ENCODE measurements at regions not wholly inside any gene's neighbourhood (a gene's known extent, or its start where the extent isn't known, plus 50 kb on each side); places are given as distances from the start of the nearest gene placed in this dataset.

- no peak overlapping the region for H3K27ac ChIP-seq (ENCODE audit: low read depth, low read length)
- TF ChIP-seq, protein P1, sequence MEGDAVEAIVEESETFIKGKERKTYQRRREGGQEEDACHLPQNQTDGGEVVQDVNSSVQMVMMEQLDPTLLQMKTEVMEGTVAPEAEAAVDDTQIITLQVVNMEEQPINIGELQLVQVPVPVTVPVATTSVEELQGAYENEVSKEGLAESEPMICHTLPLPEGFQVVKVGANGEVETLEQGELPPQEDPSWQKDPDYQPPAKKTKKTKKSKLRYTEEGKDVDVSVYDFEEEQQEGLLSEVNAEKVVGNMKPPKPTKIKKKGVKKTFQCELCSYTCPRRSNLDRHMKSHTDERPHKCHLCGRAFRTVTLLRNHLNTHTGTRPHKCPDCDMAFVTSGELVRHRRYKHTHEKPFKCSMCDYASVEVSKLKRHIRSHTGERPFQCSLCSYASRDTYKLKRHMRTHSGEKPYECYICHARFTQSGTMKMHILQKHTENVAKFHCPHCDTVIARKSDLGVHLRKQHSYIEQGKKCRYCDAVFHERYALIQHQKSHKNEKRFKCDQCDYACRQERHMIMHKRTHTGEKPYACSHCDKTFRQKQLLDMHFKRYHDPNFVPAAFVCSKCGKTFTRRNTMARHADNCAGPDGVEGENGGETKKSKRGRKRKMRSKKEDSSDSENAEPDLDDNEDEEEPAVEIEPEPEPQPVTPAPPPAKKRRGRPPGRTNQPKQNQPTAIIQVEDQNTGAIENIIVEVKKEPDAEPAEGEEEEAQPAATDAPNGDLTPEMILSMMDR (IDR thresholded peaks at IDR 0.05; ENCODE audit: insufficient read depth, low read length, poor library complexity, severe bottlenecking), result no peak
- no peak for TF ChIP-seq EZH2phosphoT487 (conservative IDR thresholded peaks at IDR 0.05; ENCODE audit: low read length)
- H3K9me3 ChIP-seq (ENCODE audit: insufficient read depth, low read length), result no peaks in the 10 kb centered on the region
- no peak overlapping the region for H2AFZ ChIP-seq (ENCODE audit: low read depth, low read length, severe bottlenecking)
- no peaks in the 10 kb centered on the region for H3K27me3 ChIP-seq (ENCODE audit: low read length)
- H3K9ac ChIP-seq (ENCODE audit: low read length), result no peak overlapping the region
- H3F3A ChIP-seq (ENCODE audit: insufficient read depth), result no peaks in the 10 kb centered on the region
- no peak overlapping the region for H3K4me3 ChIP-seq (ENCODE audit: insufficient read depth, low read length, poor library complexity, severe bottlenecking)
- no peaks in the 10 kb centered on the region for H4K20me1 ChIP-seq (ENCODE audit: low read depth, low read length)
- H3K36me3 ChIP-seq (ENCODE audit: low read length), result no peaks in the 10 kb centered on the region
- no peaks in the 10 kb centered on the region for H3K9me2 ChIP-seq (replicated peaks; ENCODE audit: insufficient read depth, low read length)
- H3K79me2 ChIP-seq (ENCODE audit: insufficient read depth, low read length), result no peaks in the 10 kb centered on the region
- no peak overlapping the region for H3K4me2 ChIP-seq (ENCODE audit: low read depth, low read length, poor library complexity, severe bottlenecking)
Measured at GRCh38 chr4:24443200-24443599, 141.2 kb downstream of the DHX15 start.

- H3K9me3 ChIP-seq (ENCODE audit: insufficient read depth, low read length), result no peaks in the 10 kb centered on the region
- no peaks in the 10 kb centered on the region for H3K79me2 ChIP-seq (ENCODE audit: insufficient read depth, low read length)
- TF ChIP-seq, protein P1 (IDR thresholded peaks at IDR 0.05; ENCODE audit: insufficient read depth, low read length, poor library complexity, severe bottlenecking), result no peak
- TF ChIP-seq EZH2phosphoT487 (conservative IDR thresholded peaks at IDR 0.05; ENCODE audit: low read length), result no peak
- H3K36me3 ChIP-seq (ENCODE audit: low read length), result no peaks in the 10 kb centered on the region
- no peaks in the 10 kb centered on the region for H4K20me1 ChIP-seq (ENCODE audit: low read depth, low read length)
- no peak overlapping the region for H3K9ac ChIP-seq (ENCODE audit: low read length)
- H3K9me2 ChIP-seq (replicated peaks; ENCODE audit: insufficient read depth, low read length), result no peaks in the 10 kb centered on the region
- H3F3A ChIP-seq (ENCODE audit: insufficient read depth), result no peaks in the 10 kb centered on the region
- no peak overlapping the region for H2AFZ ChIP-seq (ENCODE audit: low read depth, low read length, severe bottlenecking)
- H3K4me3 ChIP-seq (ENCODE audit: insufficient read depth, low read length, poor library complexity, severe bottlenecking), result no peak overlapping the region
- no peaks in the 10 kb centered on the region for H3K27me3 ChIP-seq (ENCODE audit: low read length)
- no peak overlapping the region for H3K4me2 ChIP-seq (ENCODE audit: low read depth, low read length, poor library complexity, severe bottlenecking)
- no peak overlapping the region for H3K27ac ChIP-seq (ENCODE audit: low read depth, low read length)
Measured at GRCh38 chr4:24440765-24441164, 143.6 kb downstream of the DHX15 start.

GRCh38 chr4:24434241-24434640 lies 150.1 kb downstream of the DHX15 start:
- Histone ChIP-seq H3K9me3 (ENCODE audit: insufficient read depth, low read length) (no peaks in the 10 kb centered on the region), H3K9me2 (replicated peaks; ENCODE audit: insufficient read depth, low read length) (no peaks in the 10 kb centered on the region), H3K4me3 (ENCODE audit: insufficient read depth, low read length, poor library complexity, severe bottlenecking) (no peak overlapping the region), H3K4me2 (ENCODE audit: low read depth, low read length, poor library complexity, severe bottlenecking) (no peak overlapping the region), H3K27ac (ENCODE audit: low read depth, low read length) (no peak overlapping the region), H3K9ac (ENCODE audit: low read length) (no peak overlapping the region), H3K36me3 (ENCODE audit: low read length) (no peaks in the 10 kb centered on the region), H2AFZ (ENCODE audit: low read depth, low read length, severe bottlenecking) (no peak overlapping the region), H3K79me2 (ENCODE audit: insufficient read depth, low read length) (no peaks in the 10 kb centered on the region), H3F3A (ENCODE audit: insufficient read depth) (no peaks in the 10 kb centered on the region), H3K27me3 (ENCODE audit: low read length) (0 out of 2 replicates have a peak, but pooled peaks cover 4% of the 10 kb centered on the region), H4K20me1 (ENCODE audit: low read depth, low read length) (no peaks in the 10 kb centered on the region)
- TF ChIP-seq, protein P1 (IDR thresholded peaks at IDR 0.05; ENCODE audit: insufficient read depth, low read length, poor library complexity, severe bottlenecking), result no peak
- TF ChIP-seq EZH2phosphoT487 (conservative IDR thresholded peaks at IDR 0.05; ENCODE audit: low read length), result no peak

All from SU-DHL-6 (cell line).